GF-D8 (cell line): ENCODE measurements at regions not wholly inside any gene's neighbourhood (a gene's known extent, or its start where the extent isn't known, plus 50 kb on each side); places are given as distances from the start of the nearest gene placed in this dataset.

Source experiments
- DNase-seq: peaks from one replicate; lab custom pipeline; 2025; lab: John Stamatoyannopoulos, UW

GRCh38 chr2:215499331-215499730 lies 63.5 kb upstream of the FN1 start:
- no peak for DNase-seq

GRCh38 chr2:215498431-215498830 lies 62.6 kb upstream of the FN1 start:
- DNase-seq = no peak

- no peak for DNase-seq
Observed at GRCh38 chr2:215493376-215493775, 57.5 kb upstream of the FN1 start.

GRCh38 chr2:215489288-215489848 lies 53.5 kb upstream of the FN1 start:
- DNase-seq = no peak

GRCh38 chr2:215487002-215487372 lies 51.1 kb upstream of the FN1 start:
- no peak for DNase-seq

GRCh38 chr2:215486291-215487001 lies 50.6 kb upstream of the FN1 start:
- DNase-seq = no peak
